Fibroblast of skin of abdomen (primary cell): ENCODE measurements at regions not wholly inside any gene's neighbourhood (a gene's known extent, or its start where the extent isn't known, plus 50 kb on each side); places are given as distances from the start of the nearest gene placed in this dataset.
A peak's percentile ranks its signal among the peaks of the same experiment; 100 is the strongest.
"Not testable (repeated sequence)": the region's sequence is repeated elsewhere in the genome, so short reads cannot be mapped to it uniquely, and the experiment has no call there.

Source experiments
- DNase-seq: peaks from one replicate; pipeline ENCODE4 v3.0.0-alpha.2; 2013

DNA sequence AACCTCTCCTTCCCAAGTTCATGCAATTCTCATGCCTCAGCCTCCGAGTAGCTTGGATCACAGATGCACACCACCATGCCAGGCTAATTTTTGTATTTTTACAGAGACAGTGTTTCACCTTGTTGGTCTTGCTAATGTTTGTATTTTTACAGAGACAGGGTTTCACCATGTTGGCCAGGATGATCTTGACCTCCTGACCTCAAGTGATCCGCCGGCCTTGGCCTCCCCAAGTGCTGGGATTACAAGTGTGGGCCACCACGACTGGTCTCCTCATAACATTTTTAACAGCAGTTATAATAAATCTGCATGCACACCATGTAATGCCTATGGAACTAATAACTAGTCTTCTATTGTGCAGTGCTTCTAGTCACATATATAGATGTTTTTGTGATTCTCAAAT, 123.8 kb upstream of the VKORC1L1 start:
- DNase-seq, result no peak

DNA sequence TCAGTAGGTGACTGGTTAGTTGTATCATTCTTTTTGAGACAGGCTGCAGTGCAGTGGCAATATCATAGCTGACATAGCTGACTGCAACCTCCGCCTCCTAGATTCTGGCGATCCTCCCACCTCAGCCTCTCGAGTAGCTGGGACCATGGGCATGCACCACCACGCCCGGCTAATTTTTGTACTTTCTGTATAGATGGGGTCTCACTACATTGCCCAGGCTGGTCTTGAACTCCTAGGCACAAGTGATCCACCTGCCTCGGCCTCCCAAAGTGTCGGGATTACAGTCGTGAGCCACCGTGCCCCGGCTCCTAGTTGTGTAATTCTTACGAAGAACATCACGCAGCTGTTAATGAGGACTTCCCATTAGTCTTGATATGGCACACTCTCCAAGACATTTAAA, 123.4 kb upstream of the VKORC1L1 start:
- DNase-seq, result no peak

DNA sequence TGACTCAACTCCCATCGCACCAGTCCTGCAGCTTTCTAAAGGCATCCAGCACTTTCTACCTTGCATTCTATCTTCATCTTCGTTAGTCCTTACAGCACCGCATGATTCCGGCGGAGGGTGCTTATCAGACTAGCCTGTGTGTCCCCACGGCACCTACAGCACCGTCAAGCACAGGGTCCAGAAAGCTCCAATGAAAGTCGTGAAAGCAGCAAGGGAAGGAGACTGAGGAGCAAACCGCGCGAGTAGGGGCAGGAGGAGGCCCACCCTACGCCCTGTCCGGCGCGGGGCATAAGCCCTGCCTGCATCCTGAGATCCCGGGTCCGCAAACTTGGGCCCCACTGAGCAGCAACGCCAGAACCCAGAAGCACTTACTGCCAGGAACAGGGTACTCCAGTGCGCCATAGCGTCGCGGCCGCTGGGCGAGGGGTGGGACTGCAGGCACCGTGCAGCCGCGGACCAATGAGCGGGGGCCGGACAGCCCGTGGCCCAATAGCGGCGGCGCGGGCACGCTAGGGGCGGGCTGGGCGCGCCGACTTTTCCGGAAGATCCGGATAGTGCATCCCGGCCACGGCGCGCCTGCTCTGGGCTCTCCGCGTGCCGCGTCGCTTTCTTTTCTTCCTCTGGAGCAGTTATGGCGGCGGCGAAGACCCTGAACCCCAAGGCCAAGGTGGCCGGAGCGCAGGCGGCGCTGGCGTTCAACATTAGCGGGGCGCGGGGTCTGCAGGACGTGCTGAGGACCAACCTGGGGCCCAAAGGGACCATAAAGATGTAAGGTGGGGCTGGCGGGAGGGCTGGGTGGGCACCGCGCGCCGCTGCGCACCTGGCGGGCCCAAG, 122.1 kb upstream of the VKORC1L1 start:
- peak; percentile 88 for DNase-seq

DNA sequence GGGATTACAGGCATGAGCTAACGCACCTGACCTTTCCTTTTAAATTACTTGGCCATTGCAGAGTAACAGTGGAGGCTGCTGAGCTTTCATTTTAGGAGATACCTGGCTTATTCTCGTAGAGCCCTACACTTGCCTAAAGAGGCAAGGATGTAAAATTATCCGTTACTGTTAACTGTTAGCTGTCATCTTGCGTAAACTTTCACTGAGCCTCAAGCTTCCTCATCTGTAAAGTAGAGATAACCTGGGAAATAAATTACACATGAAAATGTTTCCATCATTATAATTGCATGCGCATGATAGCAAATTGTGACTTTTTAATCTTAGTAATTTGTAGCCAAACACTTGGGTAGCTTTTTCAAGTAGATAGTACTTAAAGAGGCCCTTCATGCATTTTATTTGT, 118.8 kb upstream of the VKORC1L1 start:
- DNase-seq, result not testable (repeated sequence)

DNA sequence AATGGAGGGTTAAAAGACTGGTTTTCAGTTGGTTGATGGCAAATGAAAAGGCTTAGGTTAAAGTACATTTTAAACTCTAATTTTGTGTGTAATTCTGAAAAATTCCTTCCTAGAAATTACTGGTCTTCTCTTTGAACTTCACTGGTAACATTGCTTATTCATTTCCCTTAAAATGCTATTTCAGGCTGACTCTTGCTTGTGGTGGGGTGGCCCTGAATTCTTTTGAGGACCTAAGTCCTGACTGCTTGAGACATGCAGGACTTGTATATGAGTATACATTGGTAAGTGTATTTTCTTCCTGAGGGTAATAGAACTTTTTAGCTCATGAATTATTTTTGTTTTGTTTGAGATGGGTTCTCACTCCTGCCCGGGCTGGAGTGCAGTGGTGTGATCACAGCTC, 113.9 kb upstream of the VKORC1L1 start:
- DNase-seq, result not testable (repeated sequence)

DNA sequence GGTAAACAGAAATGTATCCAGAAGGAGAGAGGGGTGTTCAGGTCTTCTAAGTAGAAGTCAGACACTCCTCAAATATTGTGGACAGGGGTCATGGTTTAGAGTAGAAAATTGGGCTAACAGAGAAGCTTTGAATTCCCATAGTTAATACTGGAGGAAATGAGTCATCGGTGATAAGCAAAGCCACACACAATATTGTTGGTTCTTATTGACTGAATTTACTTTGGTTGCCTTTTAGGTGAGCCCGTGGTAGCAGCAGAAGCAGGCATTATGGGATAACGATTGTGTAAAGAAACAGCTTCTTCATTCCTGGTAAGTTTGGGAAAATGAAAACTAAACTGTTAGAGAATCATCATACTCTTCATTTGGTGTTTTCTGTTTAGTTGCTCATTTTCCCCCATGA, 110.2 kb upstream of the VKORC1L1 start:
- DNase-seq, result not testable (repeated sequence)

DNA sequence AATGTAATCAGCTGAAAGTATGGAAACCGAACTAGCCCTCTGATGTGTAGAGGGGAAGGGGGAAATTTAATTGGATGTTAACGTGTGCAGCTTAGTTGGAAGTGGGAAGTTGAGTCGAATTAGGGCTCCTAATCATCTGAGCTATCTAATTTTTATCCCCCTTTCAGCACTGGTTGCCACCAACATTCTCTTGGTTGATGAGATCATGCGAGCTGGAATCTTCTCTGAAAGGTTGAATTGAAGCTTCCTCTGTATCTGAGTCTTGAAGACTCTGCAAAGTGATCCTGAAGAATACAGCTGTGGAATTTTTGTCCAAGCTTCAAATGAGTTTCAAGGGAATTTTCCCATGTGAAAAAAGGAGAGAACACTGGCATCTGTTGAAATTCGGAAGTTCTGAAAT, 109.8 kb upstream of the VKORC1L1 start:
- DNase-seq, result not testable (repeated sequence)

DNA sequence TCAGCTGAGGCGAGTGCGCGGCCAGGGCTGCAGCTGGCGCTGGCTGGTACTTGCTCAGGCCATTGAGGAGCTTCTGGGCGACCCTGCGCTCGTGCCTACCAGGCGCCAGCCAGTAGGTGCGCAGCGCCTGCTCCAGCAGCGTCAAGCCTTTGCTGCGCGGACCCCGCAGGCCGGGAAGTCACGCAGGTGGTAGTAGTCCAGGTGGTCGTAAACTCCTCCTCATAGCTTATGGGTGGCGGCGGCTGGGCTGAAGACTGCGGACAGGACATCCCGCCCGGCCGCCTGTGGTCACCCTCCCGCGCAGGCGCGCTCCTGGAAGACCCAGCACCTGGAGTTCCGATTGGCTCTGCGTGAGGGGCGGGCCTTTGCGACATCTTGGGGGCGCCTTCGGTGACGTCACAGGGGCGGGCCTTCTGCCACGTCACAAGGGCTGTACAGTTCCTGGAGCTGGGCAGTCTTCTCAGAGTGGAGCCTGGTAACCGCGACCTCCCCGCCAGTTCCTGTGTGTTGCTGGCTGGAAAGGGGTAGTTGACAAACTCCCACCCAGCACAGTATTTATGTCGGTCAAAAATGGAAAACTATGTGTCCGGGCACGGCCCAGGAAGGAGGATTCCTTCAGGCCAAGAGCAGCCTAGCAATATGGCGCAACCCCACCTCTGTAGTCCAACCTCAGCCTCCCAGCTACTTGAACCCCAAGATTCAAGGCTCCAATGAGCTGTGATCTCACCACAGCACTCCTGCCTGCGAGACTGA, 102.2 kb upstream of the VKORC1L1 start:
- peak; percentile 91 for DNase-seq

DNA sequence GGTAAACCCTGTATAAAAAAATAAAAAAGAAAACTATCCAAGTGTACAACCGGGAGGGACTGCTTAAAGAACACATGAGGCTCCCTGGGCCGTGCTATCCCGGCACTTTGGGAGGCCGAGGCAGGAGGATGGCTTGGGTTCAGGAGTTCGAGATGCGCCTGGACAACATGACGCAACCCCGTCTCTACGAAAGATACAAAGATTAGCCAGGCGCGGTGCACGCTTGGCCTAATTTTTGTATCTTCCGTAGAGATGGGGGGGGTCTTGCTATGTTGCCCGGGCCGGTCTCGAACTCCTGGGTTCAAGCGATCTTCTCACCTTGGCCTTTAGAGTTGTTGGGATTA, 101.7 kb upstream of the VKORC1L1 start:
- DNase-seq, result not testable (repeated sequence)

DNA sequence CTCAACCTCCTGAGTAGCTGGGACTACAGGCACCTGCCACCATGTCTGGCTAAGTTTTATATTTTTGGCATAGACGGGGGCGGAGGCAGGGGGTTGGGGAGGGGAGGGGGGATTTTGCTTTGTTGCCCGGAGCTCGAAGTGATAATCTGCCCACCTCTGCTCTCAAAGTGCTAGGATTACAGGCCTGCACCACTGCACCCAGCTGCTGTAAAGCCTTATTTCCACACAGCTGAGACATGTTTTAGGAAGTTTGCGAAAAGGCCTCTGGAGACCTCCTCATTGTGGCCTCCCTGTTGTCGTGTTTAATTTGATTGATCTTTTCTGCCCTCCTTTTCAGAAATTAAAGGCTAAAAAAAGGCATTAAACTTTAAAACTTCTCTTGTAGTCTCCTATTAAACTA, 96.2 kb upstream of the VKORC1L1 start:
- DNase-seq, result not testable (repeated sequence)

DNA sequence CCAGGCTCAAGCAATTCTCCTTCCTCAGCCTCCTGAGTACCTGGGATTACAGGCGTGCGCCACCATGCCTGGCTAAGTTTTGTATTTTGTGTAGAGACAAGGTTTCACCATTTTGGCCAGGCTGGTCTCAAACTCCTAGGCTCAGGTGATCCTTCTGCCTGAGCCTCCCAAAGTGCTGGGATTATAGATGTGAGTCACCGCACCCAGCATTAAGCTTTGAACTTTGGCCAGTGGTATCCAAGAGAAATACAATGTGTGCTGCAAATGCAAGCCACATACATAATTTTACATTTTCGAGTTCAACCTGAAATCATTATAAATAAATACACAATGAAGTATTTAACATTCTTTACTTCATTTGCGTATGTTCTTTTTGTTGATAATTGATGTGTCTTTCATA, 82.9 kb upstream of the VKORC1L1 start:
- DNase-seq, result not testable (repeated sequence)

DNA sequence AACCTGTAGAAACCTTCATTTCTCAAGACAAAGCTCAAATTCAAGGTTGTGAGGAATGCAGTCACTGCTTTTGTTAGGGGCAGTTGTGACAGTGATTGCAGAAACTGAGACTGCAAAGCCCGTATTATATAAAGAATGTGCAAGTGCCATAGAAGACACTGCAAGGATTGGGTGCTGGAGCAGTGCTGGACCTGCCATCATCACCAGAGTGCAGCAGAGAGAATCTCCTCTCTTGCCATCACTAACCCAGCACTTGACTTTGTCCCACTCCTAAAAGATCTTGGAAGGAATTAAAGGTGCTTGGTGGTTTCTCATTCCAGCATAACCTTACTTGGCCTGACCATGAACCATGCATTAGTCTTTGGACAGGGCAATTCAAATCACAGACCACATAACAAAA, 81.1 kb upstream of the VKORC1L1 start:
- DNase-seq, result not testable (repeated sequence)

DNA sequence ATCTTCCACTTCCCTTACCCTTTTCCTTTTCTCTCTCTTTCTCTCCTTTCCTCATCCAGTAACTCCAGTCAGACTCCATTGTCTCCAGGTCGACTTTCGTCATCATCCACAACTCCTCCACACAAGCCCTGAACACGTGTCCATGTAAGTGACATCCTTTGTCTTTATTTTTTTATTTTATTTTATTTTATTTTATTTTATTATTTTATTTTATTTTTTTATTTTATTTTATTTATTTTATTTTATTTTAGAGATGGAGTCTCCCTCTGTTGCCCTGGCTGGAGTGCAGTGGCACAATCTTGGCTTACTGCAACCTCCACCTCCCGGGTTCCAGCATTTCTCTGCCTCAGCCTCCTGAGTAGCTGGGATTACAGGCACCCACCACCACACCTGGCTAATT, 80.1 kb upstream of the VKORC1L1 start:
- not testable (repeated sequence) for DNase-seq

DNA sequence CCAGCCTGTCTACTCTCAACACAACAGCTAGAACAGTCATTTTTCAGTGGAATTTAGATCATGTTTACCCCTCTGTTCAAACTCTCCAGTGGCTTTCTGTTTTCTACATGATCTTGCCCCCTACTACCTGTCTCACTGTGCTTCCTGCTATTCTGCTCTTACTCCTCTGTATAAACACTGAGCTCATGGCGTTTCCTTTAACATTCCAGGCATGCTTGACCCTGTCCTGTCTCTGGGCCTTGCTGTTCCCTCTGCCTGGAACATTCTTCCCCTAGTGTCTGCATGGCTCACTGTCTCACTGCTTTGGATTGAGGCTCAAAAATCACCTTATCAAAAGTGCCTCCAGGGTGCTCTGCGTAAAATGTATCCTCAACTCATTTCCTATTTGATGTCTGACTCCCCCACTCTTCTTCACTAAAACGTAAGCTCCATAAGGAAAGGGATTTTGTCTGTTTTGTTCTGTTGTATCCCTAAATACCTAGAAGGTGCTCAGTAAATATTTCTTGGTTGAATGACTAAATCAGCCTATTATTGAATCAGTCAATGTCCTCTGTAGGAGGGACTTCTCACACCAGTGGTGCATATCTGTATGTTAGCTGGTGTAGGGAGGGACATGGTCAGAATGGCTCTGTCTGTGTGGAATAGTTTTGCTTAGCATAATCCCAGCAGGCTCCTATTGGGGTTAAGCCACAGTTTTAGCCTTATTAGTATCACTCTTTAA, 78.0 kb upstream of the VKORC1L1 start:
- DNase-seq, result peak; percentile 29

DNA sequence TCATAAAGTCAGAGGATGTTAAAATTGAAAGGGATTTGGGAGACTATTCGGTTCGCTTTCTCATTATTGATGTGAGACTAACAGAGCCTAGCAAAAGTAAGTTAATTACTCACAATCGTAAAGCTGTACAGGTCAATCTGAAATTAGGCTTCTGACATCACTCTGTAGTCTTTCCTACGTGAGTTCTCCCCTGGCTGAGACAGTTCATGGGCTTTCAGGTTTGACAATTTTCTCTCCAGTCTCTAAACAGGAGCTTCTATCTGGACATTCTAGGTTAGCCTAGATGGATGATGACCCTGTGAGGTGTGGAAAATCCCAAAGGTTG, 77.5 kb upstream of the VKORC1L1 start:
- DNase-seq, result not testable (repeated sequence)

DNA sequence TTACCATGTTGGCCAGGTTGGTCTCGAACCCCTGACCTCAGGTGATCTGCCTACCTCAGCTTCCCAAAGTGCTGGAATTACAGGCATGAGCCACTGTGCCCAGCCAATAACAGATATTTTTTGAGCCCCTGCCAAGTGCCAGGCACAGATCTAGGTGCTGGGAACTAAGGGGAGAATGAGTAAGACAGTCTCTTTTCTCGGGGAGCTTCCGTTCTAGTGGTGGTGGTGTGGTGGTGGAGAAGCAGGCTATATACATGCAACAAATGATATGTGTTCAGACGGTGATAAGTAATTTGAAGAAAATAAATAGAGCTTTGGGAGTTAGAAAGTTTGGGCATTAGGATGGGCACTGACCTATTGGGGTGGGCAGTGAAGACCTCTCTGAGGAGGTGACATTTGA, 76.7 kb upstream of the VKORC1L1 start:
- no peak for DNase-seq

DNA sequence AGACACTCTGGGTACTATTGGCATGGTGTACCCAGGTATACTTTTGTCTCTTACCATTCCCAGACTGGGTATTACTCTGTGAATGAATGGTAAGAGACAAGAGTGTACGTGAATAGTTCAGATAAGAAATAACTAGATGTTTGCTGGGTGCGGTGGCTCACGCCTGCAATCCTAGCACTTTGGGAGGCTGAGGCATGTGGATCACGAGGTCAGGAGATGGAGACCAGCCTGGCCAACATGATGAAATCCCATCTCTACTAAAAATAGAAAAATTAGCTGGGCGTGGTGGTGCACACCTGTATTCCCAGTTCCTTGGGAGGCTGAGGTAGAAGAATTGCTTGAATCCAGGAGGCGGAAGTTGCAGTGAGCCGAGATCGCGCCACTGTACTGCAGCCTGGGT, 75.8 kb upstream of the VKORC1L1 start:
- DNase-seq, result not testable (repeated sequence)

DNA sequence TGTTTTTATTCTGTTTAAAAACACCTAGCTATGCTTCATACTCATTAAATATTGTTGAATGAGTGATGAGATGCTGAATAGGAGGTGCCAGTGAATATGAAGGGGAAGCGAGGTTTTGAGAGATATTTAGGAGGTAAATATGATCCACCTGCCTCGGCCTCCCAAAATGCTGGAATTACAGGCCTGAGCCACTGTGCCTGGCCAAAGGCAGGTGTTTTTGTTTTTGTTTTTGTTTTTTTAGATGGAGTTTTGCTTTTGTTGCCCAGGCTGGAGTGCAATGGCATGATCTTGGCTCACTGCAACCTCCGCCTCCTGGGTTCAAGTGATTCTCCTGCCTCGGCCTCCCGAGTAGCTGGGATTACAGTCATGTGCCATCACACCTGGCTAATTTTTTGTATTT, 75.3 kb upstream of the VKORC1L1 start:
- not testable (repeated sequence) for DNase-seq

DNA sequence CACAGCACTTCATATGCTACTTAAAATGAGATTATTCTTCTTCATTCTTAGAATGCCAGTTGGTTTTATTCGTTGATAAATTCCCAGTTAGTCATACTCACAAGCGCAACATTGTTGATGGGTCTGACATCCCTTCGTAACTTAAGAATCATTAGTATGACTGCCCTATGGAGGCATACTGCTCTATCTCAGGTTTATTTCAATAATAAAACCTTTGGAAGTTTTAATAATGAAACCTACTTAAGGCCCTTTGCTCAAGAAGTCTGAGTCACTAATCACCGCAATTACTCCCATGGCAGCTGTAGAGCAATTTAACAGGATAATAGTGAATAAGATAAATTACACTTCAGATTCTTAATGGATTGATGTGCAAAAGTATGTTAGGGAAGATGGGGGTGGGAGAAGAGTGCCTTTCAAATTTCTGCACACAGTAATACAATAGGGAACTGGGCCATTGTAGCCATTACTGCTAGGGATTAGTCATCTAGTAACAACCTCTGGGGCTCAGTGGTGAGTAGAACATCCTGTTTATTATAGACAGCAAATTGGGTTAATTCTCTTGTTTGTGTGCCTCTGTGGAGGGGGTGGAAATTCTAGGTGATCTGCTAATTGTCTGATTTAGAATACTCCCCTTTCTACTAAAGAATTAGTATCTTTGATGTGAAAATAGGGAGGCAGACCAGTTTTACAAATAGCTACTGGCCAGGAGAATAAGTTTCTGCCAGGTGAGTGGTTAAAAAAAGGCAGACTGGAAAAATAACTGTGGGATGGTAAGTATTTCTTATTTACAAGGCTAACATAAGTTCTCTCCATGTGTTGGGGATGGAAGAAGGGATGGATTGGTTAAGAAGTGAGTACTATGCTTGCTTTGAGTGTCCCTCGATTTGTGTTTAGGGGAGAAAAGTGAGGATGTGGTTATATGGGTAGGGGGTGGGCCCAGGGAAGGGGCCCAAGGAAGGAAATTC, 74.5 kb upstream of the VKORC1L1 start:
- peak; percentile 61 for DNase-seq

DNA sequence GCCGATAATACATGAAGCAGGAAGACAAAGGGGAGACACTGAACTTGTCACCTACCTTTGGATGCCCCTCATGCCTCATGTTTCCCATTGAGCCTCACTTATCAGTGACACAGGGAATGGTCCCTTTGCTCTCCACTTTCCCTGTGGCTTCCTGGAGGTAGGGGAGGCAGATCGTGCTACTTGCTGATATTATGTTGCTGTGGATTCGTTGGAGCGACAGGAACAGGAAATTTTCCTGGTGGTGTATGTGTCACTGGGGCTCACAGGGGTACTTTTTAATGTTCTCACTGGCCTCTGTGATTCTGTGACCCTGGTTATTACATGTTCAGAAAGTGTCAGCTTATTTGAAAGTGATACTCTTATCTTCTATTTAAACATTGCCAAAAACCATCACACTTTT, 72.7 kb upstream of the VKORC1L1 start:
- DNase-seq, result not testable (repeated sequence)

DNA sequence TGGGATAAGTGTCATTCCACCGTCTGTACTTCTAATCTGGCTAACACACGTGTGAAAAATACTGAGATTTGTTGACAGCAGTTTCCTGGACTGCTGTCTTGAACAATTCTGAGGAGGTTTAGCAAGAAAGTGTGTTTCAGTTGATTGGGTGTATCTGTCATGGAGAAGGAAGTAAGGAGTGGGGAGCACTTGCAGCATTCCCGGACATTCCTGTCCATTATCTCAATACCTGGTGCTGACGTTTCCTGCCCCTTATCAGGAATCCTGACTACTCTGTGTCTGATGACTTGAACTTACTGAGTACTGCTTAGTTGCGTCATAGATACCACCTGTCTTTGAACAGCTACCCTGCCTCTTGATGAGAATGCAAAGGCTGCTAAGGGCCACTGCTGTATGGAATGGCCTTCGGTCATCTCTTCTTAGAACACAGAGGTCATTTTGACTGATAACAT, 72.0 kb upstream of the VKORC1L1 start:
- DNase-seq, result no peak

DNA sequence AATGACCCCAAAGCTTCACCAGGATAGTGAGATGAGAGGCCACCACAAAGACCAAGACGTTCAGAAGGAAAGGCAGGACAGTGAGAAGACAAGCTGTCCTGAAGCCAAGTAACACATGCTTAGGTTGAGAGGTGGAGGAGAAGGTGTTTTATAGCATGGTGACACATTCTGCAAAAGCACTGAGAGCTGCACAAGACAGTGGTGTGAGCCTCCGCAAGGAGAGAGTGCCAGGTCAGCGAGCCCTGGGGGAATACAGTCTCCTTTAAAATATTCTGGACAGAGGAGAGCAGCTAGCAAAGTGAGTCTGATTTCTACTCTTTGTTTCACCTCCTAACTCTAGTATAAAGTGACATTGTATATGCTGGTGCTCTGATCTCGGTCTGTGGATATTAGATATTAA, 68.0 kb upstream of the VKORC1L1 start:
- no peak for DNase-seq
